ENCODE measurements at regions not wholly inside any gene's neighbourhood (a gene's known extent, or its start where the extent isn't known, plus 50 kb on each side); places are given as distances from the start of the nearest gene placed in this dataset.

DNA sequence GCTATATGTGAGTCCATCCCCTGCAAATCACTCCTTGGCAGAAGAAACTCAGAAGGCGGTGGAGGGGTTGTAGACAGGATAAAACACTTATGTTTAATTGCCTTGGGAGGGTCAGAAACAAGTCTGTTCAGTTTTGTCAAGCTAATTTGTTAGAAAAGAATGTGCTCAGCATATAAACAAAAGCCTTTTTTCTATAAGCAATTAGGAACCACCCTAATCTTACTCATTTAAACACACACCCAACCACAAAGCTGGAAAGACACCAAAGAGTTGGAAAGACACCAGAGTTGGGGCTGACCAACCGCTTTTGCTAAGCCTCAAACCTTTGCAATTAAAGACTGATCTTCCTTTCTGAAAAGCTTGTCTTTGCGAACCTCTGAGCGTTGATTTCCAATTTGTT, 439.2 kb upstream of the ERCC4 start:
- no peak for FAIRE-seq
- Histone ChIP-seq H3K9me1 (replicated peaks; ENCODE audit: control insufficient read depth, extremely low read depth, insufficient read depth, low read length) (no peaks in the 10 kb centered on the region), H3K4me2 (ENCODE audit: insufficient read depth, low read length) (no peak overlapping the region), H3K36me3 (ENCODE audit: control insufficient read depth in 2 of 2, extremely low read depth in 1 of 2, insufficient read depth in 2 of 2, low read length in 2 of 2) (no peaks in the 10 kb centered on the region), H3K9ac (replicated peaks; ENCODE audit: extremely low read depth, insufficient read depth, low read length) (no peak overlapping the region), H3K27ac (ENCODE audit: insufficient read depth, low read depth, low read length) (no peak overlapping the region), H3K4me3 (replicated peaks in 1 of 3; ENCODE audit: insufficient read depth in 1 of 3, low read depth in 1 of 3, low read length in 3 of 3) (no peak overlapping the region), H2AFZ (ENCODE audit: low read depth, low read length) (no peak overlapping the region), H3K27me3 (ENCODE audit: control insufficient read depth in 2 of 2, insufficient read depth in 2 of 2, low read length in 2 of 2) (no peaks in the 10 kb centered on the region), H3K79me2 (ENCODE audit: control insufficient read depth, insufficient read depth, low read length) (no peaks in the 10 kb centered on the region), H4K20me1 (replicated peaks; ENCODE audit: control insufficient read depth, extremely low read depth, insufficient read depth, low read length) (no peaks in the 10 kb centered on the region), H3K4me1 (ENCODE audit: control insufficient read depth, extremely low read depth, insufficient read depth, low read length) (no peaks in the 10 kb centered on the region), H3K9me3 (replicated peaks; ENCODE audit: control insufficient read depth, insufficient read depth, low read length) (peaks cover 4% of the 10 kb centered on the region)
- DNase-seq (ENCODE audit: low read depth, low spot score): no peak
- intact Hi-C loops (cut with micrococcal nuclease) (no loop called here), dilution Hi-C loops (cut with MboI; ENCODE audit: extremely low pct_ligation_motif_present, low sequenced_read_pairs) (no loop called here)
- ChIA-PET CTCF (no interaction called here), POLR2A (no interaction called here)
- TF ChIP-seq MYC (IDR thresholded peaks at IDR 0.05; ENCODE audit: low read depth, low read length): no peak
- no peak for TF ChIP-seq POLR2A (IDR thresholded peaks at IDR 0.05; ENCODE audit: low read depth, low read length)
- TF ChIP-seq, protein P1, sequence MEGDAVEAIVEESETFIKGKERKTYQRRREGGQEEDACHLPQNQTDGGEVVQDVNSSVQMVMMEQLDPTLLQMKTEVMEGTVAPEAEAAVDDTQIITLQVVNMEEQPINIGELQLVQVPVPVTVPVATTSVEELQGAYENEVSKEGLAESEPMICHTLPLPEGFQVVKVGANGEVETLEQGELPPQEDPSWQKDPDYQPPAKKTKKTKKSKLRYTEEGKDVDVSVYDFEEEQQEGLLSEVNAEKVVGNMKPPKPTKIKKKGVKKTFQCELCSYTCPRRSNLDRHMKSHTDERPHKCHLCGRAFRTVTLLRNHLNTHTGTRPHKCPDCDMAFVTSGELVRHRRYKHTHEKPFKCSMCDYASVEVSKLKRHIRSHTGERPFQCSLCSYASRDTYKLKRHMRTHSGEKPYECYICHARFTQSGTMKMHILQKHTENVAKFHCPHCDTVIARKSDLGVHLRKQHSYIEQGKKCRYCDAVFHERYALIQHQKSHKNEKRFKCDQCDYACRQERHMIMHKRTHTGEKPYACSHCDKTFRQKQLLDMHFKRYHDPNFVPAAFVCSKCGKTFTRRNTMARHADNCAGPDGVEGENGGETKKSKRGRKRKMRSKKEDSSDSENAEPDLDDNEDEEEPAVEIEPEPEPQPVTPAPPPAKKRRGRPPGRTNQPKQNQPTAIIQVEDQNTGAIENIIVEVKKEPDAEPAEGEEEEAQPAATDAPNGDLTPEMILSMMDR (IDR thresholded peaks at IDR 0.05; ENCODE audit: extremely low read depth in 1 of 2, insufficient read depth in 1 of 2, low read depth in 1 of 2, low read length in 2 of 2): no peak
- no peak for TF ChIP-seq JUN (IDR thresholded peaks at IDR 0.05; ENCODE audit: borderline replicate concordance, insufficient read depth, insufficient read length, low read depth)
- TF ChIP-seq, protein P2, sequence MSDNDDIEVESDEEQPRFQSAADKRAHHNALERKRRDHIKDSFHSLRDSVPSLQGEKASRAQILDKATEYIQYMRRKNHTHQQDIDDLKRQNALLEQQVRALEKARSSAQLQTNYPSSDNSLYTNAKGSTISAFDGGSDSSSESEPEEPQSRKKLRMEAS (IDR thresholded peaks at IDR 0.05; ENCODE audit: insufficient read depth, insufficient read length): no peak
- no peak for TF ChIP-seq FOS (IDR thresholded peaks at IDR 0.05; ENCODE audit: borderline replicate concordance, insufficient read depth, low read length)
- no peak for TF ChIP-seq POLR2AphosphoS5 (IDR thresholded peaks at IDR 0.05; ENCODE audit: insufficient read depth, low read depth, low read length)
- no peak for TF ChIP-seq GATA2 (IDR thresholded peaks at IDR 0.05; ENCODE audit: insufficient read depth, insufficient read length, low read depth, low read length)
- TF ChIP-seq EZH2 (IDR thresholded peaks at IDR 0.05; ENCODE audit: borderline replicate concordance, low read depth, low read length, severe bottlenecking): no peak
- no TSS peak for BruUV-seq (replicated peaks)

Measured in endothelial cell of umbilical vein (primary cell).